ENCODE measurements at regions not wholly inside any gene's neighbourhood (a gene's known extent, or its start where the extent isn't known, plus 50 kb on each side); places are given as distances from the start of the nearest gene placed in this dataset.

DNA sequence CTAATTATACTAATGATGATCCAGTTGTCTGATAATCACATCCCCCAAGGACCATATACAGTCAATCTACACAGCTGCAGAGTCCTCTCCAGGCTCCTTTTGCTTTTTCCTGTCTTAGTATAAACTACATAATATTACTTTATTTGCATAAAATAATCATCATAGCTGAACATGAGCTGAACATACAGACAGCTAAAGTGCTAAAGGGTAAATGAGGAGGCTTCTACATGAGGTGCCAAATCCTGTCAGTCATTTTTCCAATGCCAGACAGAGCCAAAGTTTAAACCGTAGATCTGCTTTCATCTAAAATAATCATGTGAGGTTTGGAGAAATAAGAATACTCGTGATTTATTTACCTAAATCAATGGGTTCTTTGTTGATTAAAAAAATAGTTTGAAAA, 1530.1 kb upstream of the PABPC4L start:
- TF ChIP-seq RARB (CRISPR knock-in tag; IDR thresholded peaks at IDR 0.05) (no peak), ISL1 (CRISPR knock-in tag; IDR thresholded peaks at IDR 0.05) (no peak), ZNF8 (CRISPR knock-in tag; IDR thresholded peaks at IDR 0.05) (no peak), TCF4 (CRISPR knock-in tag; IDR thresholded peaks at IDR 0.05; ENCODE audit: borderline replicate concordance) (no peak), TOX (CRISPR knock-in tag; IDR thresholded peaks at IDR 0.05; ENCODE audit: borderline replicate concordance) (no peak), ZC3H10 (CRISPR knock-in tag; IDR thresholded peaks at IDR 0.05) (no peak), BACH2 (CRISPR knock-in tag; IDR thresholded peaks at IDR 0.05; ENCODE audit: borderline replicate concordance) (no peak), GLIS3 (CRISPR knock-in tag; IDR thresholded peaks at IDR 0.05) (no peak), ZNF565 (CRISPR knock-in tag; conservative IDR thresholded peaks at IDR 0.05; ENCODE audit: low read depth) (no peak), ZNF70 (CRISPR knock-in tag; IDR thresholded peaks at IDR 0.05) (no peak), CSDC2 (CRISPR knock-in tag; IDR thresholded peaks at IDR 0.05) (no peak), OSR1 (CRISPR knock-in tag; IDR thresholded peaks at IDR 0.05) (no peak), PPARA (CRISPR knock-in tag; IDR thresholded peaks at IDR 0.05; ENCODE audit: borderline replicate concordance) (no peak), SNAI2 (CRISPR knock-in tag; IDR thresholded peaks at IDR 0.05) (no peak)
- TF ChIP-seq, protein P1, sequence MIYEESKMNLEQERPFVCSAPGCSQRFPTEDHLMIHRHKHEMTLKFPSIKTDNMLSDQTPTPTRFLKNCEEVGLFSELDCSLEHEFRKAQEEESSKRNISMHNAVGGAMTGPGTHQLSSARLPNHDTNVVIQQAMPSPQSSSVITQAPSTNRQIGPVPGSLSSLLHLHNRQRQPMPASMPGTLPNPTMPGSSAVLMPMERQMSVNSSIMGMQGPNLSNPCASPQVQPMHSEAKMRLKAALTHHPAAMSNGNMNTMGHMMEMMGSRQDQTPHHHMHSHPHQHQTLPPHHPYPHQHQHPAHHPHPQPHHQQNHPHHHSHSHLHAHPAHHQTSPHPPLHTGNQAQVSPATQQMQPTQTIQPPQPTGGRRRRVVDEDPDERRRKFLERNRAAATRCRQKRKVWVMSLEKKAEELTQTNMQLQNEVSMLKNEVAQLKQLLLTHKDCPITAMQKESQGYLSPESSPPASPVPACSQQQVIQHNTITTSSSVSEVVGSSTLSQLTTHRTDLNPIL (CRISPR knock-in tag; IDR thresholded peaks at IDR 0.05; ENCODE audit: low read depth), result no peak
- ATAC-seq, result no peak

DNA sequence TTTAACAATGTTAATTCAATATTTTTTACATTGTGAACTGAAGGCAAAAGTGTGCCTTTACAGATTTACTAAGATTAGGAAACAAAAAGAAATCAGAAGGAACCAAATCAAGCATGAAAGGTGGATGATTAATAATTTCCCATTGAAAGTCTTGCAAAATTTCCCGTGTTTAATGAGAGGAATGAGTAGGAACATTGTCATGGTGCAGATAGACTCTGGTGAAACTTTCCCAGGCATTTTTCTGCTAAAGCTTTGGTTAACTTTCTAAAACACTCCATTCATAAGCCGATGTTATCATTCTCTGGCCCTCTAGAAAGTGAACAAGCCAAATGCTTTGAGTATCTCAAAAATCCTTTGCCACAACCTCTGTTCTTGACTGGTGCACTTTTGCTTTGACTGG, 1522.8 kb upstream of the PABPC4L start:
- no peak for ATAC-seq
- TF ChIP-seq ZNF70 (CRISPR knock-in tag; IDR thresholded peaks at IDR 0.05), result no peak
- no peak for TF ChIP-seq ARNTL (CRISPR knock-in tag; IDR thresholded peaks at IDR 0.05; ENCODE audit: borderline replicate concordance, low read depth)
- TF ChIP-seq PPARA (CRISPR knock-in tag; IDR thresholded peaks at IDR 0.05; ENCODE audit: borderline replicate concordance), result no peak

DNA sequence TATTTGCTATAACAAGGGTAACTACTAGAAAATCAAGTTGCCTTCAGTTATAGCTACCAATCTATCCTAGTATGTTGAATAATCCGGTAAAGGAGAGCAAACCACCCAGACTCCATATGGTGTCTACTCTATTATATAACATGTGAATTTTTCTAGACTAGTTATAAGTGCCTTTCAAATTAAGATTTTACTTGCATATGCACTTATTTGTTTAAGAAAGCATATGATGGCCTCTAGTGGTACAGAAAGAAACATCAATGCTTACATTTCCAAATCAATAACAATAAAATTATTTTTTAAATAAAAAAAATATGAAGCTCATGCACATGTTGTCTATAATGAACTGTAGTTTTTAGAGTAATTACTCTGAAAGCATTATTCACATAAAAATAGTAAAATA, 1516.4 kb upstream of the PABPC4L start:
- ATAC-seq, result no peak
- TF ChIP-seq PPARA (CRISPR knock-in tag; IDR thresholded peaks at IDR 0.05; ENCODE audit: borderline replicate concordance), result no peak
- no peak for TF ChIP-seq ZNF70 (CRISPR knock-in tag; IDR thresholded peaks at IDR 0.05)
- no peak for TF ChIP-seq SNAI2 (CRISPR knock-in tag; IDR thresholded peaks at IDR 0.05)
- TF ChIP-seq, protein P1 (CRISPR knock-in tag; IDR thresholded peaks at IDR 0.05; ENCODE audit: low read depth), result no peak
- TF ChIP-seq ZNF565 (CRISPR knock-in tag; conservative IDR thresholded peaks at IDR 0.05; ENCODE audit: low read depth), result no peak
- TF ChIP-seq TCF4 (CRISPR knock-in tag; IDR thresholded peaks at IDR 0.05; ENCODE audit: borderline replicate concordance), result no peak
- TF ChIP-seq ZC3H10 (CRISPR knock-in tag; IDR thresholded peaks at IDR 0.05), result no peak
- TF ChIP-seq TOX (CRISPR knock-in tag; IDR thresholded peaks at IDR 0.05; ENCODE audit: borderline replicate concordance), result no peak
- TF ChIP-seq, protein P2, sequence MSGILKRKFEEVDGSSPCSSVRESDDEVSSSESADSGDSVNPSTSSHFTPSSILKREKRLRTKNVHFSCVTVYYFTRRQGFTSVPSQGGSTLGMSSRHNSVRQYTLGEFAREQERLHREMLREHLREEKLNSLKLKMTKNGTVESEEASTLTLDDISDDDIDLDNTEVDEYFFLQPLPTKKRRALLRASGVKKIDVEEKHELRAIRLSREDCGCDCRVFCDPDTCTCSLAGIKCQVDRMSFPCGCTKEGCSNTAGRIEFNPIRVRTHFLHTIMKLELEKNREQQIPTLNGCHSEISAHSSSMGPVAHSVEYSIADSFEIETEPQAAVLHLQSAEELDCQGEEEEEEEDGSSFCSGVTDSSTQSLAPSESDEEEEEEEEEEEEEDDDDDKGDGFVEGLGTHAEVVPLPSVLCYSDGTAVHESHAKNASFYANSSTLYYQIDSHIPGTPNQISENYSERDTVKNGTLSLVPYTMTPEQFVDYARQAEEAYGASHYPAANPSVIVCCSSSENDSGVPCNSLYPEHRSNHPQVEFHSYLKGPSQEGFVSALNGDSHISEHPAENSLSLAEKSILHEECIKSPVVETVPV (CRISPR knock-in tag; IDR thresholded peaks at IDR 0.05), result no peak

DNA sequence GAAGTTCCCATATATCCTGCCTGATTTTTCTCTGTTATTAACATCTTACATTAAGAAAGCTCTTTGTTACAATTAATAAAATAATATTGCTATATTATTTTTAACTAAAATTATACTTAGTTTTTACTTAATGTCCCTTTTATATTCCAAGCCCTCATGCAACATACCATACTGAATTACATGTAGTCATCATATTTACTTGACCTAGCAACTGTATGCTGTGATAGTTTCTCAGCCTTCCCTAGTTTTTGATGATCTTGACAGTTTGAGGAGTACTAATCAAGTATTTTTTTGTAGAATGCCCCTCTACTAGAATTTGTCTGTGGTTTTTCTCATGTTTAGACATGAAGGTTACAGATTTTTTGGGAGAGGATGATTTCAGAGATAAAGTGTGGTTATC, 1503.8 kb upstream of the PABPC4L start:
- TF ChIP-seq ZNF8 (CRISPR knock-in tag; IDR thresholded peaks at IDR 0.05), result no peak
- no peak for TF ChIP-seq ZNF70 (CRISPR knock-in tag; IDR thresholded peaks at IDR 0.05)
- ATAC-seq, result no peak

DNA sequence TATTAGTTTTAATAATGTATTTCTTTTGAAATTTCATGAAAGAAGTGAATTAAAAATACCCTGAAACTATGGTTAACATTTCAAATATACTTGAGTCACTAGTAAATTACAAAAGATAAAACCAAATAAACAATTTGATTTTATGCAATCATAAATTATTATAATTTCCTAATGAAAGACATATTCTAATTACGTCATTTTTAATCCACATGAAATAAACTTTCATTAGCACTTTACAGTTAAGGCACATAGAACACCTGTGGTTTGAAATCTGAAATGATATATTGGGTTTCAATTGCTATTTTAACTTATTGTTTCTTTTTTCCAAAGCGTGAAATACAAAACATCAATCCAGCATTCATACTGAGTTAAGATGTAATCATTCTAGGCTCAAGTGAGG, 1492.5 kb upstream of the PABPC4L start:
- TF ChIP-seq PPARA (CRISPR knock-in tag; IDR thresholded peaks at IDR 0.05; ENCODE audit: borderline replicate concordance) (no peak), OSR1 (CRISPR knock-in tag; IDR thresholded peaks at IDR 0.05) (no peak), ZNF70 (CRISPR knock-in tag; IDR thresholded peaks at IDR 0.05) (no peak), BACH2 (CRISPR knock-in tag; IDR thresholded peaks at IDR 0.05; ENCODE audit: borderline replicate concordance) (no peak), ZNF565 (CRISPR knock-in tag; conservative IDR thresholded peaks at IDR 0.05; ENCODE audit: low read depth) (no peak), ZFP3 (CRISPR knock-in tag; IDR thresholded peaks at IDR 0.05) (no peak), ZFP30 (CRISPR knock-in tag; IDR thresholded peaks at IDR 0.05) (no peak), ZC3H10 (CRISPR knock-in tag; IDR thresholded peaks at IDR 0.05) (no peak)
- no peak for ATAC-seq

DNA sequence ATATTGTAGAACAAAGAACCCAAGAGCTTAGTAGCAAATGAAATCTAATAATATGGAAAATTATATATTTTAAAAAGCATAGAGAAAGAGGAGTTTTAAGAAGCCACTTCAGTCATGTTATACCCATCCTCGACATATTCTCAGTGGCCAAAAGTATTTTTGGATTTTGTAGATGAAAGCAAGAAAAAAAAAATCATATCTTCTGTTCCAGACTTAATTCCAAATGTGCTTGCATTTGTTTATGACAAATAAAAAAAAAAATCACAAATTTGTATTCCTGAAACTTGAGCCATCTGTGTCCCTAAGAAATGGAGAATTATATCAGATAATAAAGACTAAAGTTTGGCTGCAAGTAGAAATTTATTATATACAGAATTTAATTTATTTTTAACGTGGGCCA, 1482.4 kb upstream of the PABPC4L start:
- TF ChIP-seq RARB (CRISPR knock-in tag; IDR thresholded peaks at IDR 0.05) (no peak), GLIS3 (CRISPR knock-in tag; IDR thresholded peaks at IDR 0.05) (no peak), TCF4 (CRISPR knock-in tag; IDR thresholded peaks at IDR 0.05; ENCODE audit: borderline replicate concordance) (no peak)

More for the DNA sequence above, 1482.4 kb upstream of the PABPC4L start:
- ATAC-seq, result no peak

Measured in SK-N-SH treated with all-trans-retinoic acid at 6 μM for 48 hours (cell line).